Gastroesophageal sphincter (tissue), 4 donors: ENCODE measurements at regions not wholly inside any gene's neighbourhood (a gene's known extent, or its start where the extent isn't known, plus 50 kb on each side); places are given as distances from the start of the nearest gene placed in this dataset.

Experiments used
- ATAC-seq: fragments of 150-250 bp; one replicate; pipeline ENCODE4 v1.9.1; 2016; ENCODE audit warnings: mild to moderate bottlenecking, moderate library complexity
- H3K27ac ChIP-seq, 4 donors: fragments of 200-600 bp; sonication (generic) in 3 of 4; 1 replicate in 3 of 4; 2 replicates in 1 of 4; pipeline ENCODE4 v1.5.1; 2016 to 2019
- H3K27me3 ChIP-seq: fragments of 200-600 bp; sonication (generic); one replicate; pipeline ENCODE4 v1.5.1; 2019
- H3K36me3 ChIP-seq, 2 donors: fragments of 200-600 bp; sonication (generic); one replicate each; pipeline ENCODE4 v1.5.1; 2019; ENCODE audit warnings: control low read depth in 1 of 2
- H3K4me1 ChIP-seq, 3 donors: fragments of 200-600 bp; sonication (generic); 1 replicate in 2 of 3; 2 replicates in 1 of 3; pipeline ENCODE4 v1.5.1; 2016 to 2019; ENCODE audit warnings: control low read depth in 2 of 3
- H3K4me3 ChIP-seq, 2 donors: fragments of 200-600 bp; sonication (generic); one replicate each; pipeline ENCODE4 v1.5.1; 2019; ENCODE audit warnings: mild to moderate bottlenecking in 1 of 2, moderate library complexity in 1 of 2
- H3K9me3 ChIP-seq, 3 donors: fragments of 200-600 bp; sonication (generic); one replicate each; pipeline ENCODE4 v1.5.1; 2017 to 2019; ENCODE audit warnings: control low read depth in 2 of 3
- EP300 ChIP-seq: sonication (generic); formaldehyde crosslinking; IDR thresholded peaks from one replicate; pipeline ENCODE4 v1.6.1; 2017; ENCODE audit warnings: antibody characterized with exemption, mild to moderate bottlenecking
- POLR2A ChIP-seq, 2 donors: fragments of 450-650 bp; IDR thresholded peaks; one replicate each; pipeline ENCODE4 v1.6.1; 2017; ENCODE audit warnings: antibody characterized with exemption in 2 of 2, mild to moderate bottlenecking in 2 of 2, moderate library complexity in 1 of 2
- POLR2AphosphoS5 ChIP-seq: sonication (generic); formaldehyde crosslinking; IDR thresholded peaks from one replicate; pipeline ENCODE4 v1.6.1; 2017; ENCODE audit warnings: antibody characterized with exemption
- WGBS, 2 donors: methylation state at CpG; one replicate each; pipeline ENCODE4 v1.1.5; 2018; ENCODE audit warnings: low coverage in 1 of 2; 5-methylcytosine and 5-hydroxymethylcytosine counted together
- TF ChIP-seq, protein P1 (sequence below), 4 experiments: fragments of 200-600 bp in 2 of 4; fragments of 450-650 bp in 2 of 4; sonication (generic) in 1 of 4; IDR thresholded peaks; one replicate each; pipeline ENCODE4 v1.5.1; 2017 to 2019; ENCODE audit warnings: antibody characterized with exemption in 4 of 4, mild to moderate bottlenecking in 2 of 4, moderate library complexity in 2 of 4

DNA sequence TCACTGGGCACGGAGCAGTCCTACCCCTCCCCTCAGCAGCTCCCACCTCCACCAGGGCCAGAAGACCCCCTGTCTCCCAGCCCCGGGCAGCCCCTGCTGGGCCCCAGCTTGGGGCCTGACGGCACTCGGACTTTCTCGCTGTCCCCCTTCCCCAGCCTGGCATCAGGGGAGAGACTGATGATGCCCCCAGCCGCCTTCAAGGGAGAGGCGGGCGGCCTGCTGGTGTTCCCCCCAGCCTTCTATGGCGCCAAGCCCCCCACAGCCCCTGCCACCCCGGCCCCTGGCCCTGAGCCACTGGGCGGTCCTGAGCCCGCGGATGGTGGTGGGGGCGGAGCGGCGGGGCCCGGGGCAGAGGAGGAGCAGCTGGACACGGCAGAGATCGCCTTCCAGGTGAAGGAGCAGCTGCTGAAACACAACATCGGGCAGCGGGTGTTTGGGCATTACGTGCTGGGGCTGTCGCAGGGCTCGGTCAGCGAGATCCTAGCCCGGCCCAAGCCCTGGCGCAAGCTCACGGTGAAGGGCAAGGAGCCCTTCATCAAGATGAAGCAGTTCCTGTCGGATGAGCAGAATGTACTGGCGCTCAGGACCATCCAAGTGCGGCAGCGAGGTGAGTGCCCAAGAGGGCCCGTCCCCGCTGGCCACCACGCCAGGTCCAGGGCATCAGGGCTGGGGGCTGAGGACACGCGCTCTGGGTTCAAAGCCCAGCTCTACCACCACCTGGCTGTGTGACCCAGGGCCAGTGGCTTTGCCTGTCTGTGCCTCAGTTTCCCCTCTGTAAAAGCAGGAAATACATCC is 58.6 kb downstream of the PHETA1 start:
- Histone ChIP-seq H3K4me3 (no peak overlapping the region), H3K4me1 (no peaks in the 10 kb centered on the region), H3K9me3 (peaks cover 0 to 23% (median 0%) of the 10 kb centered on the region in 3 donors), H3K36me3 (no peaks in the 10 kb centered on the region), H3K27me3 (peaks cover 40% of the 10 kb centered on the region), H3K27ac (no peak overlapping the region)
- no peak for ATAC-seq
- WGBS, 2 donors, result 100% methylated on average over 2 of the region's 37 CpGs; no CpG with 5 or more reads in 1 of the 2 donors
- TF ChIP-seq POLR2A (IDR thresholded peaks at IDR 0.05) (no peak), POLR2AphosphoS5 (no peak), EP300 (no peak)
- TF ChIP-seq, protein P1, sequence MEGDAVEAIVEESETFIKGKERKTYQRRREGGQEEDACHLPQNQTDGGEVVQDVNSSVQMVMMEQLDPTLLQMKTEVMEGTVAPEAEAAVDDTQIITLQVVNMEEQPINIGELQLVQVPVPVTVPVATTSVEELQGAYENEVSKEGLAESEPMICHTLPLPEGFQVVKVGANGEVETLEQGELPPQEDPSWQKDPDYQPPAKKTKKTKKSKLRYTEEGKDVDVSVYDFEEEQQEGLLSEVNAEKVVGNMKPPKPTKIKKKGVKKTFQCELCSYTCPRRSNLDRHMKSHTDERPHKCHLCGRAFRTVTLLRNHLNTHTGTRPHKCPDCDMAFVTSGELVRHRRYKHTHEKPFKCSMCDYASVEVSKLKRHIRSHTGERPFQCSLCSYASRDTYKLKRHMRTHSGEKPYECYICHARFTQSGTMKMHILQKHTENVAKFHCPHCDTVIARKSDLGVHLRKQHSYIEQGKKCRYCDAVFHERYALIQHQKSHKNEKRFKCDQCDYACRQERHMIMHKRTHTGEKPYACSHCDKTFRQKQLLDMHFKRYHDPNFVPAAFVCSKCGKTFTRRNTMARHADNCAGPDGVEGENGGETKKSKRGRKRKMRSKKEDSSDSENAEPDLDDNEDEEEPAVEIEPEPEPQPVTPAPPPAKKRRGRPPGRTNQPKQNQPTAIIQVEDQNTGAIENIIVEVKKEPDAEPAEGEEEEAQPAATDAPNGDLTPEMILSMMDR (IDR thresholded peaks at IDR 0.05), result no peak

DNA sequence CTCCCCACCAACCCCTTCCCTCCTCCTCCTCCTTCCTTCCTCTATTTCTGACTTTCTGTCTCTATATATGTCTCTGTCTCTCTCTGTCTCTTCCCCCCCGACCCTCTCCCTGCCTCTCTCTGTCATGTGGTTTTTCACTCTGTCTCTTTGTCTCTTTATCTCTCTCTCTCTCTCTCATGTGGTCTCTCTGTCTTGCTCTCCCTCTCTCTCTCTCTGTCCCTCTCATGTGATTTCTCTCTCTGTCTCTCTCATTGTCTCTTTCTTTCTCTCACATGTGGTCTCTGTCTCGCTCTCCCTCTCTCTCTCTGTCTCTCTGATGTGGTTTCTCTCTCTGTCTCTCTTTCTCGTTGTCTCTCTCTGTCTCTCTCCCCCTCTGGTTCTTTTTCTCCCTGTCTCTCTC is 59.3 kb downstream of the PHETA1 start:
- H3K9me3 ChIP-seq, result peaks cover 0 to 30% (median 0%) of the 10 kb centered on the region in 3 donors
- peaks cover 41% of the 10 kb centered on the region for H3K27me3 ChIP-seq
- TF ChIP-seq EP300 (no peak), POLR2A (IDR thresholded peaks at IDR 0.05) (no peak), POLR2AphosphoS5 (no peak)
- TF ChIP-seq, protein P1 (IDR thresholded peaks at IDR 0.05), result no peak
- no peak overlapping the region for H3K4me3 ChIP-seq
- ATAC-seq, result no peak
- no peaks in the 10 kb centered on the region for H3K4me1 ChIP-seq
- WGBS, 2 donors, result 57% methylated on average over 3 of the region's 3 CpGs; no CpG with 5 or more reads in 1 of the 2 donors
- H3K36me3 ChIP-seq, result no peaks in the 10 kb centered on the region
- H3K27ac ChIP-seq, result no peak overlapping the region

DNA sequence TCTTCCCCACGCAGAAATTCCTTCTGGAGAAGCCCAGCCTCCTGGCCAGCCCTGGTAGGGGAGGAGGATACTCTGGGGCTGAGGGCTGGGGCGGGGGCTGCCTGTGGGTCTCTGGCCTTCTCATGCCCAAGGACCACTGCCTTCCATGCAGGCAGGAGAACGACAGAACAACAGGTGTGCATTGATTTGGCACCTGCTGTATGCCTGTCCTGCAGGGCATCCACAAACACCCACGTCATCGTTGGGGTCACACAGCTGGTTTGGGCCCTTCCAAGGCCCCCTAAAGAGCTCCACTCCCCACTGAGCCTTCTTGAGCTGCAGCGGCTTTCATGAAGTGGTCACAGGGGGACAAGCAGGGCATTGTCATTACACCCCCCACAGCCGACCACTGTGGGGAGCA is 60.4 kb downstream of the PHETA1 start:
- ATAC-seq, result no peak
- no peak overlapping the region for H3K4me3 ChIP-seq
- TF ChIP-seq, protein P1 (IDR thresholded peaks at IDR 0.05), result no peak
- TF ChIP-seq EP300 (no peak), POLR2A (IDR thresholded peaks at IDR 0.05) (no peak), POLR2AphosphoS5 (no peak)
- H3K4me1 ChIP-seq, result no peaks in the 10 kb centered on the region
- peaks cover 43% of the 10 kb centered on the region for H3K27me3 ChIP-seq
- no CpG with 5 or more reads among the region's 7 CpGs for WGBS, 2 donors
- H3K9me3 ChIP-seq, result peaks cover 0 to 41% (median 0%) of the 10 kb centered on the region in 3 donors
- H3K27ac ChIP-seq, result no peak overlapping the region
- no peaks in the 10 kb centered on the region for H3K36me3 ChIP-seq

DNA sequence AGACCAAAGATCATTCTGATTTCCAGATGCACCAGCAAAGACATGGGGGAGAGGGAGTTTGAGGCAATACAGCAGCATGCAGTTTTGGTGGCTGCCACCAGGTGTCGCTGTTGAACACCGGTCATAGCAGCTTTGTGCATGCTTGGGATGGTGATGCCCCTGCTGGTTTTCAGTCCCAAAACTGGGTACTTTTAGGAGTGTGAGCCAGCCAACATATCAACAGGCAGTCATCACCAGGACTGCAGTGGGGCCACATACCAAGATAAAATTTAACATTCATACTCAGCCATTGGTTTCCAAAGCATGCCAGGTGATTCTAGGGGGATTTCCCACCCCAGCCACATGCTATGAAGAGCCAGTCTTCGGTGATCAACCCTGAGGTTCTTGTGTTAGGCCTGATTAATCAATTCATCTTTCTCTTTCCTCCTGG is 64.2 kb downstream of the PHETA1 start:
- no peak for ATAC-seq
- H3K9me3 ChIP-seq, result peaks cover 0 to 43% (median 0%) of the 10 kb centered on the region in 3 donors
- no peaks in the 10 kb centered on the region for H3K4me1 ChIP-seq
- H3K36me3 ChIP-seq, result no peaks in the 10 kb centered on the region
- no peak for TF ChIP-seq POLR2A (IDR thresholded peaks at IDR 0.05)
- TF ChIP-seq POLR2AphosphoS5, result no peak
- no peak for TF ChIP-seq EP300
- TF ChIP-seq, protein P1 (IDR thresholded peaks at IDR 0.05), result peak in 3 of 4 experiments; percentile 16 to 23 (median 19)
- H3K27me3 ChIP-seq, result peaks cover 33% of the 10 kb centered on the region
- WGBS, 2 donors, result 48 to 80% methylated on average over 1 to 3 of the region's 3 CpGs
- no peak overlapping the region for H3K4me3 ChIP-seq
- no peak overlapping the region for H3K27ac ChIP-seq

DNA sequence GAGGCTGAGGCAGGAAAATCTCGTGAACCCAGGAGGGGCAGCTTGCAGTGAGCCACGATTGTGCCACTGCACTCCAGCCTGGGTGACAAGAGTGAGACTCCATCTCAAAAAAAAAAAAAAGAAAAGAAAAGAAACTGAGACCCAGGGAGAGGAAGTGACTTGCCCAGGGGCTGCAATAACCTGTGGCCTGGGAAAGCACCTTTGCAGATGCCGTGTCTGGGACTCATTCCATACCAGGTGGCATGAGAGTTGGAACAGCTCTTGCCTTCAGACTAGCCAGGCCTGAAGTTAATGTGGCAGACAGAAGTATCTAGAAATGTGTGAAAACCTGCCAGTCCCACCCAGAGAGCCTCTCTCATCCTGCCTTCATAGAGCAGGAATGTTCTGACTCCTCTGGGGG is 65.4 kb downstream of the PHETA1 start:
- no peaks in the 10 kb centered on the region for H3K36me3 ChIP-seq
- peaks cover 0 to 43% (median 0%) of the 10 kb centered on the region in 3 donors for H3K9me3 ChIP-seq
- no peak for ATAC-seq
- H3K4me3 ChIP-seq, result no peak overlapping the region
- H3K4me1 ChIP-seq, result no peaks in the 10 kb centered on the region
- no peak for TF ChIP-seq POLR2A (IDR thresholded peaks at IDR 0.05)
- TF ChIP-seq, protein P1 (IDR thresholded peaks at IDR 0.05), result no peak
- no peak for TF ChIP-seq POLR2AphosphoS5
- no peak for TF ChIP-seq EP300
- H3K27me3 ChIP-seq, result peaks cover 36% of the 10 kb centered on the region
- 60 to 81% methylated on average over 1 to 3 of the region's 3 CpGs for WGBS, 2 donors
- no peak overlapping the region for H3K27ac ChIP-seq
